ENCODE measurements at regions not wholly inside any gene's neighbourhood (a gene's known extent, or its start where the extent isn't known, plus 50 kb on each side); places are given as distances from the start of the nearest gene placed in this dataset.

DNA sequence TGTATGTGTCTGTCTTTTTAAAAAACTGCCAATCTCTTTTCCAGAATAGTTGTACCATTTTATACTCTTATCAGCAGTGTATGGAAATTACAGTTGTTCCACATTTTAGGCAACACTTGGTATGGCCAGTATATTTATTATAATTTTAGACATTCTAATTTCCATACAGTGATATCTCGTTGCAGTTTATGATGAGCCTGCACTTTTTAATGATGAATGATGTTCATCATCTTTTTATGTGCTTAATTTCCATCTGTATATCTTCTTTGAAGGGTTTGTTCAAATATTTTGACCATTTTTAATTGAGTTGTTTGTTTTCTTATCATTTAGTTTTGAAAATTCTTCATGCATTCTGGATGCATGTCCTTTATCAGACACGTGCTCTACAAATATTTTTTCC lies 57.0 kb upstream of the UBE2E2 start:
- Mint-ChIP-seq H3K27me3 (ENCODE audit: low read depth in 2 of 2) (peaks cover 0 to 3% of the 10 kb centered on the region in 2 donors), H3K9me3 (peaks cover 2 to 4% of the 10 kb centered on the region in 2 donors), H3K27ac (no peak overlapping the region), H3K36me3 (no peaks in the 10 kb centered on the region), H3K4me3 (no peak overlapping the region), H3K4me1 (no peaks in the 10 kb centered on the region)
- no peak for ATAC-seq
- intact Hi-C loops (cut with micrococcal nuclease) = no loop called here
- no peaks in the 10 kb centered on the region for H3K36me3 ChIP-seq (ENCODE audit: control insufficient read depth, insufficient read depth, low read length)
- no peaks in the 10 kb centered on the region for H3K27me3 ChIP-seq (ENCODE audit: control insufficient read depth, insufficient read depth, low read length)
- TF ChIP-seq, protein P1, sequence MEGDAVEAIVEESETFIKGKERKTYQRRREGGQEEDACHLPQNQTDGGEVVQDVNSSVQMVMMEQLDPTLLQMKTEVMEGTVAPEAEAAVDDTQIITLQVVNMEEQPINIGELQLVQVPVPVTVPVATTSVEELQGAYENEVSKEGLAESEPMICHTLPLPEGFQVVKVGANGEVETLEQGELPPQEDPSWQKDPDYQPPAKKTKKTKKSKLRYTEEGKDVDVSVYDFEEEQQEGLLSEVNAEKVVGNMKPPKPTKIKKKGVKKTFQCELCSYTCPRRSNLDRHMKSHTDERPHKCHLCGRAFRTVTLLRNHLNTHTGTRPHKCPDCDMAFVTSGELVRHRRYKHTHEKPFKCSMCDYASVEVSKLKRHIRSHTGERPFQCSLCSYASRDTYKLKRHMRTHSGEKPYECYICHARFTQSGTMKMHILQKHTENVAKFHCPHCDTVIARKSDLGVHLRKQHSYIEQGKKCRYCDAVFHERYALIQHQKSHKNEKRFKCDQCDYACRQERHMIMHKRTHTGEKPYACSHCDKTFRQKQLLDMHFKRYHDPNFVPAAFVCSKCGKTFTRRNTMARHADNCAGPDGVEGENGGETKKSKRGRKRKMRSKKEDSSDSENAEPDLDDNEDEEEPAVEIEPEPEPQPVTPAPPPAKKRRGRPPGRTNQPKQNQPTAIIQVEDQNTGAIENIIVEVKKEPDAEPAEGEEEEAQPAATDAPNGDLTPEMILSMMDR (IDR thresholded peaks at IDR 0.05) = no peak
- no peaks in the 10 kb centered on the region for H3K9me3 ChIP-seq (ENCODE audit: control insufficient read depth, insufficient read depth, low read length)
- H3K4me1 ChIP-seq (ENCODE audit: control insufficient read depth, insufficient read depth, low read length) = no peaks in the 10 kb centered on the region
- no peak overlapping the region for H3K27ac ChIP-seq (ENCODE audit: low read length)
- DNase-seq = no peak
- whole genome bisulfite sequencing (ENCODE audit: insufficient coverage) = 77% methylated on average over 1 of the region's 2 CpGs
- no peak overlapping the region for H3K4me3 ChIP-seq (ENCODE audit: low read length)

DNA sequence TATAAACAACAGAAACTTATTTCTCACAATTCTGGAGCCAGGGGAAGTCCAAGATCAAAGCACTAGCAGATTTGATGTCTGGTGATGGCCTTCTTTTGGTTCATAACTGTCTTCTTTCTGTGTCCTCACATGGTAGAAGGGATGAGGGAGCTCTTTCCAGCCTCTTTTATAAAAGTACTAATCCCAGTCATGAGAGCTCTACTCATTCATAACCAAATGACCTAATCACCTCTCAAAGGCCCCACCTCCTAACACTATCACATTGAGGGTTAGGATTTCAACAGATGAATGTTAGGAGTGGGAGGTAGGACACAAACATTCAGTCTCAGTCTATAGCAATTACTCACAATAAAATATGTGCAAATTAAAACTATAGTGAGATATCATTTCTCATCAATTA lies 50.1 kb upstream of the UBE2E2 start:
- no peaks in the 10 kb centered on the region for H3K9me3 ChIP-seq (ENCODE audit: control insufficient read depth, insufficient read depth, low read length)
- DNase-seq = no peak
- intact Hi-C loops (cut with micrococcal nuclease) = no loop called here
- Mint-ChIP-seq H3K4me1 (no peaks in the 10 kb centered on the region), H3K36me3 (no peaks in the 10 kb centered on the region), H3K4me3 (no peak overlapping the region), H3K27ac (no peak overlapping the region), H3K9me3 (peaks cover 3 to 11% of the 10 kb centered on the region in 2 donors), H3K27me3 (ENCODE audit: low read depth in 2 of 2) (no peaks in the 10 kb centered on the region)
- no peaks in the 10 kb centered on the region for H3K4me1 ChIP-seq (ENCODE audit: control insufficient read depth, insufficient read depth, low read length)
- no peak for ATAC-seq
- H3K27ac ChIP-seq (ENCODE audit: low read length) = no peak overlapping the region
- no peaks in the 10 kb centered on the region for H3K36me3 ChIP-seq (ENCODE audit: control insufficient read depth, insufficient read depth, low read length)
- H3K4me3 ChIP-seq (ENCODE audit: low read length) = no peak overlapping the region
- TF ChIP-seq, protein P1 (IDR thresholded peaks at IDR 0.05) = no peak
- no peaks in the 10 kb centered on the region for H3K27me3 ChIP-seq (ENCODE audit: control insufficient read depth, insufficient read depth, low read length)
